ENCODE measurements at regions not wholly inside any gene's neighbourhood (a gene's known extent, or its start where the extent isn't known, plus 50 kb on each side); places are given as distances from the start of the nearest gene placed in this dataset.

- TF ChIP-seq EZH2phosphoT487 (IDR thresholded peaks at IDR 0.05; ENCODE audit: borderline replicate concordance, low read length) (no peak), CTCF (IDR thresholded peaks at IDR 0.05; ENCODE audit: low read depth, low read length, poor library complexity, severe bottlenecking) (no peak)
- no peaks in the 10 kb centered on the region for H3K36me3 ChIP-seq (ENCODE audit: control insufficient read depth, low read length)
- H3K4me3 ChIP-seq (ENCODE audit: low read length), result no peak overlapping the region
- no peaks in the 10 kb centered on the region for H3K79me2 ChIP-seq (ENCODE audit: control insufficient read depth, low read length)
- no peaks in the 10 kb centered on the region for H3K9me2 ChIP-seq (replicated peaks; ENCODE audit: control insufficient read depth, low read length)
- no peaks in the 10 kb centered on the region for H4K20me1 ChIP-seq (ENCODE audit: control insufficient read depth, insufficient read depth, low read depth, low read length)
- no peak overlapping the region for H3K4me2 ChIP-seq (ENCODE audit: low read length)
- no peaks in the 10 kb centered on the region for H3K9me3 ChIP-seq (ENCODE audit: control insufficient read depth, insufficient read depth, low read length)
- H3K4me1 ChIP-seq (ENCODE audit: control insufficient read depth, low read length), result no peaks in the 10 kb centered on the region
- H3F3A ChIP-seq (ENCODE audit: control insufficient read depth, insufficient read depth), result no peaks in the 10 kb centered on the region
- H3K27ac ChIP-seq (ENCODE audit: low read depth, low read length), result no peak overlapping the region
- no peaks in the 10 kb centered on the region for H3K27me3 ChIP-seq (ENCODE audit: control insufficient read depth, low read length)
Measured at GRCh38 chr4:4704267-4704666, 155.2 kb upstream of the MSX1 start.

- Histone ChIP-seq H3K9me2 (replicated peaks; ENCODE audit: control insufficient read depth, low read length) (no peaks in the 10 kb centered on the region), H3K79me2 (ENCODE audit: control insufficient read depth, low read length) (no peaks in the 10 kb centered on the region), H3K9me3 (ENCODE audit: control insufficient read depth, insufficient read depth, low read length) (no peaks in the 10 kb centered on the region), H3K27me3 (ENCODE audit: control insufficient read depth, low read length) (no peaks in the 10 kb centered on the region), H3K36me3 (ENCODE audit: control insufficient read depth, low read length) (no peaks in the 10 kb centered on the region), H4K20me1 (ENCODE audit: control insufficient read depth, insufficient read depth, low read depth, low read length) (no peaks in the 10 kb centered on the region), H3K27ac (ENCODE audit: low read depth, low read length) (no peak overlapping the region), H3K4me3 (ENCODE audit: low read length) (no peak overlapping the region), H3K4me2 (ENCODE audit: low read length) (no peak overlapping the region), H3F3A (ENCODE audit: control insufficient read depth, insufficient read depth) (no peaks in the 10 kb centered on the region), H3K4me1 (ENCODE audit: control insufficient read depth, low read length) (no peaks in the 10 kb centered on the region)
- TF ChIP-seq CTCF (IDR thresholded peaks at IDR 0.05; ENCODE audit: low read depth, low read length, poor library complexity, severe bottlenecking) (no peak), EZH2phosphoT487 (IDR thresholded peaks at IDR 0.05; ENCODE audit: borderline replicate concordance, low read length) (no peak)
Measured at GRCh38 chr4:4697584-4697983, 155.7 kb upstream of the STX18 start.

- Histone ChIP-seq H3K4me3 (ENCODE audit: low read length) (no peak overlapping the region), H3K36me3 (ENCODE audit: control insufficient read depth, low read length) (no peaks in the 10 kb centered on the region), H3K9me2 (replicated peaks; ENCODE audit: control insufficient read depth, low read length) (no peaks in the 10 kb centered on the region), H3K4me2 (ENCODE audit: low read length) (no peak overlapping the region), H4K20me1 (ENCODE audit: control insufficient read depth, insufficient read depth, low read depth, low read length) (no peaks in the 10 kb centered on the region), H3K4me1 (ENCODE audit: control insufficient read depth, low read length) (no peaks in the 10 kb centered on the region), H3F3A (ENCODE audit: control insufficient read depth, insufficient read depth) (no peaks in the 10 kb centered on the region), H3K27me3 (ENCODE audit: control insufficient read depth, low read length) (no peaks in the 10 kb centered on the region), H3K27ac (ENCODE audit: low read depth, low read length) (no peak overlapping the region), H3K9me3 (ENCODE audit: control insufficient read depth, insufficient read depth, low read length) (no peaks in the 10 kb centered on the region), H3K79me2 (ENCODE audit: control insufficient read depth, low read length) (no peaks in the 10 kb centered on the region)
- TF ChIP-seq EZH2phosphoT487 (IDR thresholded peaks at IDR 0.05; ENCODE audit: borderline replicate concordance, low read length), result no peak
- TF ChIP-seq CTCF (IDR thresholded peaks at IDR 0.05; ENCODE audit: low read depth, low read length, poor library complexity, severe bottlenecking), result no peak
Measured at GRCh38 chr4:4696530-4696929, 154.7 kb upstream of the STX18 start.

GRCh38 chr4:4695497-4695896, 153.6 kb upstream of the STX18 start:
- no peak overlapping the region for H3K4me3 ChIP-seq (ENCODE audit: low read length)
- no peaks in the 10 kb centered on the region for H3K4me1 ChIP-seq (ENCODE audit: control insufficient read depth, low read length)
- H3K4me2 ChIP-seq (ENCODE audit: low read length), result no peak overlapping the region
- H4K20me1 ChIP-seq (ENCODE audit: control insufficient read depth, insufficient read depth, low read depth, low read length), result no peaks in the 10 kb centered on the region
- H3K27ac ChIP-seq (ENCODE audit: low read depth, low read length), result no peak overlapping the region
- H3K9me3 ChIP-seq (ENCODE audit: control insufficient read depth, insufficient read depth, low read length), result no peaks in the 10 kb centered on the region
- no peaks in the 10 kb centered on the region for H3F3A ChIP-seq (ENCODE audit: control insufficient read depth, insufficient read depth)
- H3K36me3 ChIP-seq (ENCODE audit: control insufficient read depth, low read length), result no peaks in the 10 kb centered on the region
- H3K79me2 ChIP-seq (ENCODE audit: control insufficient read depth, low read length), result no peaks in the 10 kb centered on the region
- no peaks in the 10 kb centered on the region for H3K27me3 ChIP-seq (ENCODE audit: control insufficient read depth, low read length)
- no peaks in the 10 kb centered on the region for H3K9me2 ChIP-seq (replicated peaks; ENCODE audit: control insufficient read depth, low read length)
- TF ChIP-seq CTCF (IDR thresholded peaks at IDR 0.05; ENCODE audit: low read depth, low read length, poor library complexity, severe bottlenecking) (no peak), EZH2phosphoT487 (IDR thresholded peaks at IDR 0.05; ENCODE audit: borderline replicate concordance, low read length) (no peak)
